KG1 (cell line): ENCODE measurements at regions not wholly inside any gene's neighbourhood (a gene's known extent, or its start where the extent isn't known, plus 50 kb on each side); places are given as distances from the start of the nearest gene placed in this dataset.

ENCODE experiments used
- DNase-seq: peaks from one replicate; lab custom pipeline; 2025; lab: John Stamatoyannopoulos, UW

DNA sequence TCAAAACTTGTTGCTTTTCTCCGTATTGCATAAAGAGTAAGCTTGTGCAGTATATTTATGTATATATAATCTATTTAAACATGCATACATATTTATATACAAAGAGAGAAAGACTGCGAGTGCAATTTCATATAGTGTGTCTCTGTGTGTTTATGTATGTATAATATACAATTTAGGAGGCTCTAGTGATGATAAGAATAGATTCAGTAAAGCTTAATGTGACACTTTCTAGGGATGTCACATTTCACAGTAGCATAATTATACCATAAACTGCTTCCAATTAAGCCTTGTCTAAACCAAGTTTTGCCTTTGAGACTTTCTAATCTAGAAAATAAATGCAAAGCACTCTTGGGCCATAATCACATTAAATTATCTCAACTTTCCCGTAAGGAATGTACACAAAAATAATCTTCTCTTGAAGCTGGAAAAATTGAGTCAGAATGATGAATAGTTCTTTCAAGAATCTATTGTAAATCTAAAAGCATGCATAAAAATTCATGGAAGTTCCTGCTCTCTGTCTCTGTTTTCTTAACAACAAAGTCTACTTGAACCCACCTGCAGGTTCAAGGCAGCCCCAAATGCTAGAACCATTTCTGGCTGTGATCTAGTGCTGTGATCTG is 114.1 kb upstream of the NPY2R start:
- DNase-seq = no peak

GRCh38 chr4:155099231-155099630 is 109.2 kb upstream of the NPY2R start:
- no peak for DNase-seq

GRCh38 chr4:155106629-155107028 is 101.8 kb upstream of the NPY2R start:
- no peak for DNase-seq

DNA sequence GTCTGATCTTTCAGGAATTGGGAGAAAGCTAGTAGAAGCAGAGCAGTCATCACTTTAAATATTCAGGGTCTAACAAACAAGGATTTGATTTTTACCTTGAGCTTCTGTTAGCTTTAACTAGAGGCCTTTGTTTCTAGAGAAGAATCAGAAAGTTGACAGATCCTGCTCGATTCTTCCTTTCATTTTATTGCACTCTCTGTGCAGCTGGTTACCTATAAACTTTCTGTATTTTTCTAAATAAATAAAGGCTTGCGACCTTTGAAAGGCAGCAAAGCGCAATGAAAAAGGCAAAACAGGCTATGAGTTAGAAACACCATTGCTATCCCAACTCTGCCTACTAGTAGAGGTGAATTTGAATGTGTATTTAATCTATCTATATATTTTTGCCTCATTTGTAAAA is 101.4 kb upstream of the NPY2R start:
- DNase-seq = no peak

- no peak for DNase-seq
Observed at GRCh38 chr4:155114790-155115189, 93.6 kb upstream of the NPY2R start.

- no peak for DNase-seq
Observed at GRCh38 chr4:155119006-155119405, 89.4 kb upstream of the NPY2R start.

- no peak for DNase-seq
Observed at GRCh38 chr4:155120536-155120935, 87.9 kb upstream of the NPY2R start.

GRCh38 chr4:155122382-155122781 is 86.1 kb upstream of the NPY2R start:
- no peak for DNase-seq

DNA sequence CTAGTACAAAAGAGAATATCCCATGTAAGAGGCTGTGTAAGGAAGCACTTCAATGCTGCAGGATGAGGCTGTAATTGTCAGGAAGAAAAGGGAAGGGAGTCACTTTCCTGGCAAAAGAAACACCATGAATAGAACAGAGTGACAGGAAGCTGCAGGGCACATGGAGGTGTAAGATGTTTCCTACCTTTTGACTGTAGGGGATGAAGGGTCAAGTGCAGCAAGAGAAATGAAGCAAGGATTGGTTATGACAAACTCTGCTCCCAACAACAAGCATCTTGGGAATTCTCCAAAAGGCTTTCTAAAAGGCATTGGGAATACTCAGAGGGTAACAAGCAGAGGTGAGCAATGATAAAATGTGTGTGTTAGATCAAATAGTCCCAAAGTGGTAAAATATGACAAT is 74.3 kb upstream of the NPY2R start:
- DNase-seq = no peak

GRCh38 chr4:155140889-155141288 is 67.5 kb upstream of the NPY2R start:
- DNase-seq = no peak

DNA sequence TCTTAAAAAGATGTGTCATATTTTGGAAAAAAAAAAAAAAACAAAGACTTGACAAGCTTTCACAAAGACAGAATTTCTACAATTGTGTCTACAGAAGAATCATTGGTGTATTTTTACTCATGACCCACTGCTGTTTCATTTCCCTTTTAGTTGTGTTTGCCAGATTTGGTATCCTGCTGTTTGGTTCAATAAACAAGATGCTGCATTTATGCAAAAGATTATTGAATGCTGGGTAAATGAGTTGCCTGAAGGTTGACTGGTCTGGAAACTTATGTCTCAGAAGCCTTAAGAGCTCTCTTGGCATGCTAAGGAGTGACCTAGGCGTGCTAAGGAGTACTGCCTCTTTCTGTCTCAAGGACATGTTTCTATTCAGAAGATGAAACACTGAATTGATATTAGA is 64.9 kb upstream of the NPY2R start:
- no peak for DNase-seq
